ENCODE measurements at regions not wholly inside any gene's neighbourhood (a gene's known extent, or its start where the extent isn't known, plus 50 kb on each side); places are given as distances from the start of the nearest gene placed in this dataset.

DNA sequence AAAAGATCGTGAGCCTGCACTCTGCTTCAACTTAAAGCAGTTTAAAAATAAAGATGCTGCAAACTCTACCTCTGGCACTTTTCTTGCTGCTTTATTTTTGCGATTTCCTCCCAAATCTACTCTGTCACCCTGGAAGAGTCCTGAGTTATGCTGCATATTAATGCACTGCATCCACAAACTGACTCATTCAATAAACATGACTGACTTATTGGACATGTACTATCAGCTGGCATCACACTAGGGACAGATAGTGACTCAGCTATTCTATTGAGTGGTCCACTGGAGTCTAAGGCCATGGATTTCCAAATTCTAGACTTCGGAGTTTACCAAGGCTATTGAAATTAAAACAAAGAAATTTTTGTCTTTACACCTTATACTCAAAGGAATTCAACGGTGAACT is 90.7 kb upstream of the PTPRR start:
- TF ChIP-seq, protein P1, sequence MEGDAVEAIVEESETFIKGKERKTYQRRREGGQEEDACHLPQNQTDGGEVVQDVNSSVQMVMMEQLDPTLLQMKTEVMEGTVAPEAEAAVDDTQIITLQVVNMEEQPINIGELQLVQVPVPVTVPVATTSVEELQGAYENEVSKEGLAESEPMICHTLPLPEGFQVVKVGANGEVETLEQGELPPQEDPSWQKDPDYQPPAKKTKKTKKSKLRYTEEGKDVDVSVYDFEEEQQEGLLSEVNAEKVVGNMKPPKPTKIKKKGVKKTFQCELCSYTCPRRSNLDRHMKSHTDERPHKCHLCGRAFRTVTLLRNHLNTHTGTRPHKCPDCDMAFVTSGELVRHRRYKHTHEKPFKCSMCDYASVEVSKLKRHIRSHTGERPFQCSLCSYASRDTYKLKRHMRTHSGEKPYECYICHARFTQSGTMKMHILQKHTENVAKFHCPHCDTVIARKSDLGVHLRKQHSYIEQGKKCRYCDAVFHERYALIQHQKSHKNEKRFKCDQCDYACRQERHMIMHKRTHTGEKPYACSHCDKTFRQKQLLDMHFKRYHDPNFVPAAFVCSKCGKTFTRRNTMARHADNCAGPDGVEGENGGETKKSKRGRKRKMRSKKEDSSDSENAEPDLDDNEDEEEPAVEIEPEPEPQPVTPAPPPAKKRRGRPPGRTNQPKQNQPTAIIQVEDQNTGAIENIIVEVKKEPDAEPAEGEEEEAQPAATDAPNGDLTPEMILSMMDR (IDR thresholded peaks at IDR 0.05) = no peak
- no peak for TF ChIP-seq POLR2A (IDR thresholded peaks at IDR 0.05)

Measured in adrenal gland (tissue), 5 donors.